ENCODE measurements at regions not wholly inside any gene's neighbourhood (a gene's known extent, or its start where the extent isn't known, plus 50 kb on each side); places are given as distances from the start of the nearest gene placed in this dataset.

DNA sequence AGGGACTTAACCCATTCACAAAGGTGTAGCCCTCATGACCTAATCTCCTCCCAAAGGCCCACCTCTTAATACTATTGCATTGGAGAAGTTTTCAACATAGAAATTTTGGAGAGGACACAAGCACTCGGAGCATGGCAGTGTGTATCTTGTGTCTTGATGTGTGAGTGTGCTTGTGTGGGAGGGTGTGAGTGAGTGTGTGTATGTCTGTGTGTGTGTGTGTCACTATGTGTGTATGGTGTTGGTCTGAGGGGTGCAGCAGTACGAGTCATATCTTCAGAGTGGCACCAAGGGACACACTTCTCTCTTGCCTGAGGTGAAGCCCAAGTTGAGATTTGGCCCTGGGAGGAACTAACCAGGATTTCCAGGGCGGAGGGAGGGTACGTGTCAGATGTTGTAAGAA lies 73.7 kb downstream of the NAV1 start:
- DNase-seq, result no peak

- DNase-seq, result no peak
These were observed 75.5 kb downstream of the NAV1 start for GRCh38 chr1:201614262-201615015.

DNA sequence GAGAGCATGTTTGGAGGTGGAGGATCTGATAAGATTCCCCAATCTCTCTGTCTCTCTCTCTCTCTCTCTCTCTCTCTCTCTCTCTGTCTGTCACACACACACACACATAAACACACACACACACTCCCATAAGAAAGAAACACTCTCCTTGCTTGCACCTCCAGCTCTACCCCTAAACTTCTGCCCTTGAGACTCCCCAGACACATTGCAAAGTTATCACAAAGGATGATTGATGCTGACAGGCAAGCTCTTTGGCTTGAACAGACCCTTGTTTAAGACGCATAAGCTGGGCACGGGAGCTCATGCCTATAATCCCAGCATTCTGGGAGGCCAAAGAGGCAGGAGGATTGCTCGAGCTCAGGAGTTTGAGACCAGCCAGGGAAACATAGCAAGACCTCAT lies 78.2 kb downstream of the NAV1 start:
- no peak for DNase-seq

DNA sequence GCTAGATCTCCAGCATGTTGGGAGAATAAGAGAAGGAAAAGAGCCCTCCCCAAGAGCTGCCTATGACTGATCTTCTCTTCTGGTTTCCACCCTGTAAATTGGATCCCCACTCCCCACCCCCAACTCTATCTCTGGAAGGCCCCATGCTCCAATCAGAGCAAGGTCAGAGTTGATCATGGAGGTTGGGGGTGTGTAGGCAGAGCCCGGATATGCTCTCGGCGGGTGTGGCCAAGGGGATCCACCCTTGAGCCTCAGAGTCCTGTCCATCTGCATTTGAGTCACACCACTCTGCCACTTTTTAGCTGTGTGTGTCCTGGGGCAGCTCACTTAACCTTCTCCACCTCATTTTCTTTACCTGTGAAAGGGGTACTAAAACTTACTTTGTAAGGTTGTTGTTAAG lies 79.5 kb downstream of the NAV1 start:
- no peak for DNase-seq

DNA sequence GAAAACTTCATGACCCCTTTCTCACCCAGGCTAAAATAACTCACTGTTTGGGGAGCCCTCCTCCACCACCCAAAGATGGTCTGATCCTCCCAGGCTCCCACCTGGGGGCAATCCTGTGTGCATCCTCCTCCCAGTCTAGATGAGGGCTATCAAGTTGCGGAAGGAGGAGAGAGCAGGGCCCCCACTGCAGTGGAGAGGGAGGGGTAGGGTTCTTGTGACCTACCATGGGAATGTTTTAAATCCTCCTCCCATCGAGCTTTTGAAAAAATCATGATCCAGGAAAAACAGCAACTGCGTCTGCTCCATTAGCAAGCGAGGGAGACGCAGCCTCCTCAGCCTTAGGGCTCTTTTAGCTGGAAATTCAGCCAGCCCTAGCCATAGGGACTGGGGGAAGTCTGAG lies 80.0 kb downstream of the NAV1 start:
- DNase-seq, result no peak

GRCh38 chr1:201619513-201619912 lies 80.6 kb downstream of the NAV1 start:
- no peak for DNase-seq

- no peak for DNase-seq
These were observed 83.4 kb downstream of the NAV1 start for GRCh38 chr1:201622353-201622752.

- no peak for DNase-seq
These were observed 83.9 kb downstream of the NAV1 start for GRCh38 chr1:201622824-201623223.

DNA sequence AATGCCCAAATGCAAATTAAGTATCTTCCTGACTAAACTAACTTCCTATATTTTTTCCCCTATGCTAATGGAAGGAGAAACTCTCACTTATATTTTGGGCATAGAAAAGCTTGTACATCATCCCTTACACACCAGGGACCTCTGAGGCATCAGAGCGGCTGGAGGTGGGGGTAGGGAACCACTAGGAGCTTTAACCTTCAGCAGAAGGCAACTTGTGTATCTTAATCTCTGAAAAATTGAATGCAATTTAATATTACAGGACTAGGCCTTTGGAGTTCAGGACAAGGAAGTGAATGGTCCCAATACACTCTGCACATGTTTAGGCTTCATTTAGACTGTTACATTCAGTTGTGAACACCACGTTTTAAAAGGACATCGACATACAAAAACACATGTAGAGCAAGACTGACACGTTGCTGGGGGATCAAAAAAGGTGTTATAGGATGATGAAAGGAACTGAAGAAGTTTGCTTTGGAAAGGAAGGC lies 85.9 kb downstream of the NAV1 start:
- DNase-seq, result no peak

DNA sequence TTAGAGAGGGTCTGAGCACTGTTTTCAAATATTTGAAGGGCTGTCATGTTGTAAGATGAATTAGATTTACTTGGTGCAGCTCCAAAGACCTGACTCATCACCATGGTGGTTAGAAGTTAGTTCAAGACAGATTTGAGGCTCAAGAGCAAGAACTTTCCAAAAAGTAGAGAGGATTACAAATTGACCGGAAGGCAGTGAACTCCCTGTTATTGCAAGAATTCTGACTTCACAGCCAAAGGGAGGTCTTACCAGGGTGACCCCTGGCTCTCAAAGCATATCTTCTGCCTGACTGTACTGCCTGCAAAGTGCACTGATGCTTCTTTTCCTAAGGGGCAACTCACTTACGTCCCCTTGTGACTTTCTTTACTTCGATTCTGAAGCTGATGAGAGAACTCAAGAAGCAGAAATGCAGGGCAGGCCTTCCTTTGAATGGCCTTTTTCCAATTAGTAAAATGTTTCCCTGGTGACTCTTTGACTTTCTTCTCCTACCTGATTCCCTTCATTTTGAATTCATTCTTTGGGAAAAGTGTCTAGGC lies 86.4 kb downstream of the NAV1 start:
- no peak for DNase-seq

- no peak for DNase-seq
These were observed 86.9 kb downstream of the NAV1 start for GRCh38 chr1:201625851-201626251.

GRCh38 chr1:201626629-201627275 lies 87.8 kb downstream of the NAV1 start:
- DNase-seq, result no peak

GRCh38 chr1:201628490-201628889 lies 89.6 kb downstream of the NAV1 start:
- peak; percentile 48 for DNase-seq

DNA sequence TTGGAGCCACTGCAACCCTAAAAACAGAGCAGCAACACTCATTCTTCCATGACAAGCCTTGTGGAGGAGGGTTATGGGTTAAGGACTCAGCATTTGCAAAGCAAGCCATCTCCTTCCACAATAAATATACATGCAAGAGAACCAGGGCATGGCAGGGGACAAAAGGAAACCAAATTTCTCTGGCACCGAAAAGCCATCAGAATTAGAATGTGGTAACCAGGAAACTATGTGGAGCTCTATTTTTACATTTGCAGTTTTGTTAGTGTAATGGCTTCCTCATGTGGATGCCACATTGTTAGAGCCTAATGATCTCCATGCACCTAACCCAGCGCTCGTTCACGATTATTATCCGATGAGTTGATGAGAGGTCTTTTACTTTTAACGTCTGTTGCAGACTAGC lies 91.7 kb downstream of the NAV1 start:
- no peak for DNase-seq

GRCh38 chr1:201631037-201631436 lies 92.1 kb downstream of the NAV1 start:
- no peak for DNase-seq

DNA sequence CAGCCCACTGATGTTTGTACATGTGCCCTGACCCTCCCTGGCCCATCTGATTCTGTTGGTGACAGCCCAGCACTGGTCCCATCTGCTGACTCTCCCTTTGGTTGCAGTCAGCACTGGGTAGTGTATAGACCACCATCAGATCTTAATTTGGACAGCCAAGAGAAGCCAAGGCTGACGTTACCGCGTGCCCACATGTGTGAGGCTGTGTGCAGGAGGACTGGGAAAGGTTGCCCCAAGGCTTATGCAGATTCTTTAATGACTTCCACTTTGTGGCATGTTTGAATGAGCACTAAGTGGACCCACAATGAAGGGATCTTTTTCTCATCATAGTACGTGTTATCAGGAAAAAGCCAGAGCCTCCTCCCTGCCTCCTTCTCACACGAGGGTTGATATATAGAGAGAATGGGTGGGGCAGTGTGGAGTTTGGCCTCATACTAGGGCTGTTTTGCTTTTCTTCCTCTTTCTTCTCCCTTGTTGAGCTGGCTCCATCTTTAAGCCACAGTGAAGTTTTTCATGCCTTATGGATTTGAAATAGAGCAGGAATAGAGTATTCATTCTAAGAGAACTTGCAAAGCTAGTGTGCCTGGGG lies 93.5 kb downstream of the NAV1 start:
- DNase-seq, result no peak

GRCh38 chr1:201633297-201633696 lies 94.4 kb downstream of the NAV1 start:
- DNase-seq, result no peak

DNA sequence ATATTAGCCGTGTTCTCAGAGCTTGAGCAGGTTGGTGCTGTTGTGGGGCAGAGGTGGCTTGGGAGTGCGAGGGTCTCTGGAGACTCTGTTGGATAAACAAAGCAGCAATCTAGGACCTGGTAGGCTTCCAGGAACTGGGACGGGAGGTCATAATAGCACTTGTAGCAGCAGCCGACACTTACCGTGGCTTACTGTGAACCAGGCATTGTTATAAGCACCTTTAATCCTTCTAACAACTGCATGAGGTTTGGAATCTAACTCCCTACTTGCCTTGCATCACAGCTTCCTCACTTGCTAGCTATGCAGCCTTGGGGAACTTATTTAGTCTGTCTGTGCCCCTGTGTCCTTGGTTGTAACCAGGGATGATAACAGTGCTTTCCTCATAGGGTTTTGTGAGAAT lies 94.9 kb downstream of the NAV1 start:
- peak; percentile 84 for DNase-seq

- DNase-seq, result no peak
These were observed 95.3 kb downstream of the NAV1 start for GRCh38 chr1:201634261-201634660.

DNA sequence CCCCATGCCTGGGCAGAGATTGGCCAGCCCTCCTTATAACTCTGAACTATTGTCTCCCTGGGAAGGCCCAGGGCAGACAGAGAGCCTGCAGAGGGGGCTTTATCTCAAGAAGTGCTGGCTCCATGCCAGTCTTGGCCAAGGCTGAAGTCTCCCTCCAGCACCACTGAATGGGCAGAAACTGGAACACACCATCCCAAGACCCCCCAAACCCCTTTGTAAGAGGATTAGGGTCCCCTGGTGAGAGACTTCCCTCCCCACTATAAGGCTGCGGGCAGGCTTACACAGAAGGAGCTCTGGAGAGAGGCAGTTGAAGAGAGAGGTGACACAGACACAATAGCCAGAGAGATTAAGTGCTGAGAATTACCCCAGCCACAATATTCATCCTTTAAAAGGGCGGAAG lies 97.2 kb downstream of the NAV1 start:
- DNase-seq, result no peak

GRCh38 chr1:201636510-201636971 lies 97.6 kb downstream of the NAV1 start:
- no peak for DNase-seq

DNA sequence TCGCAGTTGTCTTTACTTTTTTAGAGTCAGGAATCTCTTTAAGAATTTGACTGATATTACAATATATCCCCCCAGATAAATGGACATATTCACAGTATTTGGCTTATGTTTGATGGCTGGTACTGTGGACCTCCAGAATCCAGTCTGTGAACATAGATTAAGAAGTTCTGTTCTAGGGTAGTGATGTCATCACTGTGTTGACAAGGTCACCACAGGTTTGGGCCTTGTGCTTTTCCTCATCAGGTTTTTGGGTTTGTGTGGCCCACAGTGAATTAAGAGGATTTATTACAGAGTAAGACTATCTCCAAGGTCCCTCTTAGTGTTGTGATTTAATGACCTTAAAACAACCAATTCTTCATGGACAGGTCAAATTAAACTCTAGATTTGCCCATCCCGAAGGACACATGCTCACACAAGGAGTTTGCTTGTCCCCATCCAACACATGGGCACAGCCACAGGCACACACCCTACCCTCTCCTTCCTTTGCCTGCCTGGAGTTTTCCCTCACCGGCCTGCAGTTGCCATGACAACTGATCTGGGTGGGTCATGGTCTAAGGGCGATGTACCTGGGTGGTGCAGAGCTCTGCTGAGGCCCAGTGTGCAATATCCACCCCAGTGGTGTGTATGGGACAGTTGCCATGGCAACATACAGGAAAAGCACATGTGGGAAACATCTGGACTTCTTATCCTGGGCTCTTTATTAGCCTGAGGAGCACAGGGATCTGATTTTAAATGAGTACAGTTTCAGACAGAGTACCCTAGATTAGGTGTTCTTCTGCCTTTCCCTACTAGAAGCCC lies 98.6 kb downstream of the NAV1 start:
- DNase-seq, result no peak

DNA sequence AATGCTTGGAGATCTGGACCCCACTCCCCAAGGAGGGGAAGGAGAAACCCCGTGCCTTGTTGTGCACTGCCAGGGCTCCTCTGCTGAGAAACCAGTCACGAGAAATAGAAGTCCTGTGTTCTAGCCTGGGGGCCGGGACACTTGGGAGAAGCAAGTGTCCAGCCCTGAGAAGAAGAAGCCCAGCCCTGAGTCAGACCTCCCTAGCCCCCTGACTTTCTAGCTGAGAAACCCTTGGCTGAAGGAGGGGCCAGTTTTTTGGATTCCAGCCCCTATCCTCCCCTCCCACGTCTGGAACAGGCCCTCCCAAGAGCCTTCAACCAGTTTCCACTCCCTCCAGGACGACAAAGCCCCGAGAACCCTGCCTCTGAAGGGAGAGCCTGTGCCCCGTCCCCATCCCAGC lies 100.5 kb downstream of the NAV1 start:
- no peak for DNase-seq

All from NCI-H2171 treated with DMSO at 0.1 percent for 48 hours (cell line).